ENCODE measurements at regions not wholly inside any gene's neighbourhood (a gene's known extent, or its start where the extent isn't known, plus 50 kb on each side); places are given as distances from the start of the nearest gene placed in this dataset.

GRCh38 chr7:398888-399287 lies 108.9 kb downstream of the FOXL3 start:
- no peaks in the 10 kb centered on the region for H3K4me1 ChIP-seq (ENCODE audit: control insufficient read depth, extremely low read depth, insufficient read depth, low read length)
- FAIRE-seq, result no peak
- peaks cover 0 to 7% of the 10 kb centered on the region in 2 experiments for H3K27me3 ChIP-seq (ENCODE audit: control insufficient read depth in 2 of 2, insufficient read depth in 2 of 2, low read length in 2 of 2)
- H3K9me1 ChIP-seq (replicated peaks; ENCODE audit: control insufficient read depth, extremely low read depth, insufficient read depth, low read length), result no peaks in the 10 kb centered on the region
- dilution Hi-C loops (cut with MboI; ENCODE audit: extremely low pct_ligation_motif_present, low sequenced_read_pairs), result no loop called here
- no peak for DNase-seq (ENCODE audit: low read depth, low spot score)
- intact Hi-C loops (cut with micrococcal nuclease), result no loop called here
- H3K27ac ChIP-seq (ENCODE audit: insufficient read depth, low read depth, low read length), result no peak overlapping the region
- no peak overlapping the region for H3K4me3 ChIP-seq (replicated peaks in 1 of 3; ENCODE audit: insufficient read depth in 1 of 3, low read depth in 1 of 3, low read length in 3 of 3)
- TF ChIP-seq GATA2 (IDR thresholded peaks at IDR 0.05; ENCODE audit: insufficient read depth, insufficient read length, low read depth, low read length), result no peak
- CTCF ChIA-PET, result no interaction called here
- H3K79me2 ChIP-seq (ENCODE audit: control insufficient read depth, insufficient read depth, low read length), result no peaks in the 10 kb centered on the region
- POLR2A ChIA-PET, result no interaction called here
- no peaks in the 10 kb centered on the region for H3K9me3 ChIP-seq (replicated peaks; ENCODE audit: control insufficient read depth, insufficient read depth, low read length)
- H2AFZ ChIP-seq (ENCODE audit: low read depth, low read length), result no peak overlapping the region
- H3K4me2 ChIP-seq (ENCODE audit: insufficient read depth, low read length), result no peak overlapping the region
- no peaks in the 10 kb centered on the region for H3K36me3 ChIP-seq (ENCODE audit: control insufficient read depth in 2 of 2, extremely low read depth in 1 of 2, insufficient read depth in 2 of 2, low read length in 2 of 2)
- no peak overlapping the region for H3K9ac ChIP-seq (replicated peaks; ENCODE audit: extremely low read depth, insufficient read depth, low read length)
- no peaks in the 10 kb centered on the region for H4K20me1 ChIP-seq (replicated peaks; ENCODE audit: control insufficient read depth, extremely low read depth, insufficient read depth, low read length)
- no TSS peak for BruUV-seq (replicated peaks)

GRCh38 chr7:400901-401485 lies 111.0 kb downstream of the FOXL3 start:
- ChIA-PET CTCF (no interaction called here), POLR2A (no interaction called here)
- Histone ChIP-seq H4K20me1 (replicated peaks; ENCODE audit: control insufficient read depth, extremely low read depth, insufficient read depth, low read length) (no peaks in the 10 kb centered on the region), H3K9ac (replicated peaks; ENCODE audit: extremely low read depth, insufficient read depth, low read length) (no peak overlapping the region), H2AFZ (ENCODE audit: low read depth, low read length) (no peak overlapping the region), H3K36me3 (ENCODE audit: control insufficient read depth in 2 of 2, extremely low read depth in 1 of 2, insufficient read depth in 2 of 2, low read length in 2 of 2) (no peaks in the 10 kb centered on the region), H3K27me3 (ENCODE audit: control insufficient read depth in 2 of 2, insufficient read depth in 2 of 2, low read length in 2 of 2) (peaks cover 2 to 3% of the 10 kb centered on the region in 2 experiments), H3K27ac (ENCODE audit: insufficient read depth, low read depth, low read length) (no peak overlapping the region), H3K4me3 (replicated peaks in 1 of 3; ENCODE audit: insufficient read depth in 1 of 3, low read depth in 1 of 3, low read length in 3 of 3) (no peak overlapping the region), H3K79me2 (ENCODE audit: control insufficient read depth, insufficient read depth, low read length) (no peaks in the 10 kb centered on the region), H3K4me1 (ENCODE audit: control insufficient read depth, extremely low read depth, insufficient read depth, low read length) (no peaks in the 10 kb centered on the region), H3K9me1 (replicated peaks; ENCODE audit: control insufficient read depth, extremely low read depth, insufficient read depth, low read length) (no peaks in the 10 kb centered on the region), H3K9me3 (replicated peaks; ENCODE audit: control insufficient read depth, insufficient read depth, low read length) (no peaks in the 10 kb centered on the region), H3K4me2 (ENCODE audit: insufficient read depth, low read length) (no peak overlapping the region)
- BruUV-seq (replicated peaks), result no TSS peak
- no peak for FAIRE-seq
- DNase-seq (ENCODE audit: low read depth, low spot score), result no peak
- dilution Hi-C loops (cut with MboI; ENCODE audit: extremely low pct_ligation_motif_present, low sequenced_read_pairs), result no loop called here
- intact Hi-C loops (cut with micrococcal nuclease), result no loop called here
- TF ChIP-seq GATA2 (IDR thresholded peaks at IDR 0.05; ENCODE audit: insufficient read depth, insufficient read length, low read depth, low read length) (no peak), JUN (IDR thresholded peaks at IDR 0.05; ENCODE audit: borderline replicate concordance, insufficient read depth, insufficient read length, low read depth) (no peak), EZH2 (IDR thresholded peaks at IDR 0.05; ENCODE audit: borderline replicate concordance, low read depth, low read length, severe bottlenecking) (no peak), CTCF (IDR thresholded peaks at IDR 0.05; ENCODE audit: extremely low read depth in 1 of 2, insufficient read depth in 1 of 2, low read depth in 1 of 2, low read length in 2 of 2) (no peak), MAX (IDR thresholded peaks at IDR 0.05; ENCODE audit: insufficient read depth, insufficient read length) (no peak), MYC (IDR thresholded peaks at IDR 0.05; ENCODE audit: low read depth, low read length) (no peak), FOS (IDR thresholded peaks at IDR 0.05; ENCODE audit: borderline replicate concordance, insufficient read depth, low read length) (no peak), POLR2A (IDR thresholded peaks at IDR 0.05; ENCODE audit: low read depth, low read length) (no peak), POLR2AphosphoS5 (IDR thresholded peaks at IDR 0.05; ENCODE audit: insufficient read depth, low read depth, low read length) (no peak)

Measured in endothelial cell of umbilical vein (primary cell).